Skin of body (tissue), 1 donor: ENCODE measurements at regions not wholly inside any gene's neighbourhood (a gene's known extent, or its start where the extent isn't known, plus 50 kb on each side); places are given as distances from the start of the nearest gene placed in this dataset.

Experiments
- DNase-seq: peaks from one replicate; lab custom pipeline; 2025; lab: John Stamatoyannopoulos, UW

DNA sequence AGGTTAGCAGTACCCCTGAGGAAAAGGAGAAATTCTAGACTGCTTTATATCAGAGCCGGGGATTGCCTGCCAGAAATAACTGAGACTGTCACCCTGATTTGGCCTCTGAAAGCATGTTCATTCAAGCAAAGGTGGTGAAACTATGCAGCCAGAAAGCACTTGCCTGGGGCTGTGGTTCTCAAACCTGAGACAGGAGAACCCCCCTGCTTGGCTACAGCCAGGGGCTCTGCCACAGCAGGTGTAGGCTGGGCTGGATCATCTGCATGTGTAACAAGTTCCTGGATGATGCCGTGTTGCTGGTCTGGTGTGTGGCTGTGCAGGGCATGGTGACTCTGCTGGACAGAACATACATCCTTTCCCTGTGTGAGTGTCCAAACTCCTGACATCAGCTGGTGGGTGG is 157.8 kb downstream of the NXNL2 start:
- no peak for DNase-seq

DNA sequence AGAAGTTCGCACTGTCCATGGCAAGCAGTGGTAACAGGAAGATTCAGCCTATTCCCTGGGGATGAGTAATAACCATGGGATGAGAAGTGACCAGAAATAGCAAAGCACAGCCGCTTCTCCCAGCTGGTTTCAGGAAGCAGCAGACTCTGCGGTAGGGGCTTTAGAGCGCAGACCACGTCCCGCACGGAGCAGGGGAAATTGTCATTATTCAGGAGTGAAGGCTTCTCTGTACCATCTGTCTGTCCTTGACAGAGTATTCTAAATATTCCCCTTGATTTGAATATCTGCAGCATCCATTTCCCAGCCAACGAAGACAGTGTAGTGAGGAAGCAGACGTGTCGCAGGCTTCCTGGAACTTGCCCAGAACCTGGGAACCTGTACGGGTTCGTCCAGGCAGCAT is 159.6 kb downstream of the NXNL2 start:
- DNase-seq: no peak

DNA sequence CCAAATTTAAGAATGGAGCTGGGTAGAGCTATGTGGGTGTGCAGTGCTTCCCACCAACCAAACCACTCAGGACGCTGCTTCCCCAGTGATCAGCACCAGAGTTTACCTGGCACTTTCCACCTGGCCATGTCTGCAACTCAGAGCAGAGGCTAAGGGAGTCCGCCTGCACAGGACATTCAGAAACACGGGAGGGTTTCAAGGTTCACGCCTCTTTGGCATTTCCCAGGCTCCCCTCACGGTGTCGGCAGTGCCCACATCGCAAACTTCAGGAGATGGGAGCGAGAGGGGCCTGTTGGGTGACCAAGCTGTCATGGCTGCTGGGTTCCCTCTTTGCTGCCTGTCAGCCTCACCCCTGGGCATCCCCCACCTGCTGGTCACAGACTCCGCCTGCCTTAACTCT is 161.5 kb downstream of the NXNL2 start:
- DNase-seq: no peak

DNA sequence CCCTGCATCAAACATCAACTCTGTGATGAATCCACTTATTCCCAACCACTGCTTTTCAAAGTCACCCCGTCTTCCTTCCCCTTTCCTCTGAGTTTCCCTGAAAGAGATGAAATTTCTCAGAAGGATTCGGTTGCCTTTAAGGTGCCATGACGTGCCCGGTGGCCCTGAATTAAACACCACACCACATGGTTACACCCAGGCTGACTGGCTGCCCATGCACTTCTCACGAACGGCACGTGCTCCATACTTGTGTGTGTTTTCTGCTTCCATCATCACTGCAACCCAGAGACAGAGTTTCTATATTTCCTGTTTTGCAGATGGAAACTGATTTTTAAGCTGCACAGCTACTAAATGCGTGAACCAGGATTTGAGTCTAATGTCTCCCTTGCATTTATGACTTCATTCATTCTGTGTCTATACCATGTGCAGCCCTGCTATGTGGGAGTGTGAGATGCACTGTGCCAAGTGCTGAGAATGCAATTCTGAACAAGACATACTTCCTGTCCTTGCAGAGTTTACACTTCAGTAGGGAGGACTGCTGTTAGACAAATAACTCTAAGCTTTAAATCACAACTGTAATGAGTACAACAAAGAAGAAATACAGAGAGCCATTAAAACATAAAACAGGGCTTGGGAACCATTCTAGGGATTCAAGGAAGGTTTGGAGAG is 162.9 kb downstream of the NXNL2 start:
- no peak for DNase-seq

DNA sequence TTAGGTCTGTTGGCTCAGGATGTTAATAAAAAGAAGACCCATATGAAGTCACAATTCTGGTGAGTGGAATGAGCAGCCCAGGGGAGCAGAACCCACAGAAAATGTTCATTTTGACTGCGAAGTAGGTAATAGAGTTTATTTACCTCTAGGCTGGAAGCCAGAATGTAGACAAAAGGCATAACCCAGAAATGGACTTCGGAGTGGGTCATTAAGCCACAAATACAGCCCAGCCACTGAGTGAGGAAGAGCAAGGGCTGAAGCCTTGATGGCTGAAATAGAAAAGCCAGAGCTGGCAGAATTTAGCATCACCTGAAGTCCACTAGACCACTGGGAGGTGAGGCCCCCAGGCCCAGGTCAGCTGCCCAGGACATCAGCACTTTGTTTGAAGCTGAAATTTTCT is 168.0 kb downstream of the NXNL2 start:
- DNase-seq: no peak

DNA sequence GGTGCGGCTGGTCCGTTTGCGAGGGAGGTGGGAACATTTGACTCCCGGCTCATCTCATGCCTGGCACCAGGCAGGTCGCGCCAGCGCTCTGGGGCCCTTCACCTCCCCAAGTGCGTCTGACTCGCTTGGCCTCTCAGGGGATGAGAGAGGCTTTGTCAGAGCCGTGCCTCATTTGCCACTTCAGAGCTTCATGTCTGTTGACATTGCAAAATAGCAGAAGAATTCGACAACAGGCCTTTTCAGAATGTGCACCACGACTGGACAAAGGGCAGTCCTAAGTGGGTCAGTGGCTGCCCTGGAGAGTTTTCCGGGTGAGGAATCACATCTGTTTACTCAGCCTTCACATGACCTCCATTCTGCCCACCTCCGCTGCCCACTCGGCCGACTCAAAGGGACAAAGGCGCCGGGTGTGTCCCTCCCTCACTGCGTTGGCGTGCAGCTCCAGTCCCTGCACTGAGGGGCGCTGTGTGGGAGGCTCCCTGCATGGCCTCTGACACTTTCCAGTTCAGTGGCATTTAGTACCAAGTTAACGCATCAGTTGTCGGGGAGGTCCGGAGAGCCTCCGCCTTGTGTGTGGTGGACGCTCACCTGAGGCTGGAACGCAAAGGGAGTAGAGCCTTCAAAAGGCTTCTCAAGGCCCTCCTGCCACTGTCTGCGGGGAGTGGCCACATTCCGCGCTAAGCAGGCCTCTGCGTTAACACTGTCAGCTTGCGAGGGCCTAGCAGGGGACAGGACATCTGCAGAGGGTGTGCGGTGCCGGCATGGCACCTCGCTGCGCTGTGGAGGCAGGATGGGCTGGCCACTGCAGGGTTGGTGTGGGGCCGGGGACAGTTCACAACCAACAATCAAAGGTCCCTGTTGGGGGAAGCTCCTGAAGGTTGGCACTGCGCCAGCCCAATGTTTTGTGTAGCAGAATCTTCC is 171.5 kb downstream of the NXNL2 start:
- DNase-seq: no peak

DNA sequence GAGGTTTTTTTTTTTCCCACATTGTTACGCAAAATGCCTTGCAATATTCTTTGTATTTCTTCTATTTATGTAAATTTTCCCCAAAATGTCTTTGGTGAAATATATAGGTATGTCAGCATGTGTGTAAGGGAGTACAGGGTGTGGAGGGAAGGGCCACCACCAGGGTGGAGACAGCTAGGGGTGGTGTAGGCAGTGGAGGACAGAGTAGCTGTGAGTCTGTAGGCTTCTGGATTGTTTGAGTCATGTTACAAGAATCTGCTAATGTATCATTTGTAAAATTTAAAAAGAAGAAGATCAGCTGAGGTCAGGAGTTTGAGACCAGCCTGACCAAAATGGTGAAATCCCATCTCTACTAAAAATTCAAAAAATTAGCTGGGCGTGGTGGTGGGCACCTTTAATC is 175.5 kb downstream of the NXNL2 start:
- DNase-seq: no peak

DNA sequence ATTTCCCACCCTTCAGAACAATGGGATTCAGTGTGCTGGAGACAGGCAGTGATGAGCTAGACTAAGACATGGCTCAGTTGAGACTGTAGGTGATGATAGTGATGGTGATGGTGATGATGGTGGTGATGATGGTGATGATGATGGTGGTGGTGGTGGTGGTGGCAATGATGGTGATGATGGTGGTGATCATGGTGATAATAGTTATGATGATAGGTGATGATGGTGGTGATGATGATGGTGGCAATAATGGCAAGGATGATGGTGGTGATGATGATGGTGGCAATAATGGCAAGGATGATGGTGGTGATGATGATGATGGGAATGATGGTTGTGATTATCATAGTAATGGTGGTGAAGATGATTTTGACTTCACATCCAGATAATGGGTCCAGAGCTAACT is 176.7 kb downstream of the NXNL2 start:
- DNase-seq: no peak

DNA sequence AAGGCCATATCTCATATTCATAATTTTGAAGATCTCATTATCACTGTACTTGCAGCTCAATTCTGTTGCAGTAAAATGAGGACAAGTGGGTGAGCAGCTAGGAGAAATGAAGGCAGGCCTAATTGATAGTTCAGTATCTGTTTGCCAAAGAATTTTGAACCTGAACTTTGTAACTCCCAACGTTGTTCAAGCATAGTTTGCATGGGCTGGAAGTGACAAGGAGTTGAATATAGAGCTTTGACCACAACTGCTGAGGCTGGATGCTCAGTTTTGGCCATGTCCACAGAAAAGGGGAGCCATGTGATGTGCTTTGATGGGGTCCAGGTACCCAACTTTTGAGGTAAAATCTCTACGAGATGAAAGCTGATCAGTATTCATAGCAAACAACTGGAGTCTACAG is 177.5 kb downstream of the NXNL2 start:
- DNase-seq: no peak

DNA sequence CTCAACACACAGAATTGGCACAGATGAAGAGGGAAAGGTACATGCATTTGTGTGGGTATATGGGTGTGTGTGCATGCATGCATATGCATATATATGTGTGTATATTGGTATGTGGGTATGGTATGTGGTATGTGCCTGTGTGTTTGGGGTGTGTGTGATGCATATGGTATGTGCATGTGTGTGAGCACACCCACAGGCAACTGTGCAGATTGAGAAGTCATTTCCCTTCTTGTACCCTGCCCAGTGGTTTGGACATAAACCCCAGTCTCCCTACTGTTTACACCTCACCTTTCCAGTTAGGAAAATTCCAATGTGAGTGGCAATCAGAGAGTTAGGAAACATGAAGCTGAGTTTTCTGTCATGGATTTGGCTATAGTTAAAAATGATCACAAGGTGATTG is 178.0 kb downstream of the NXNL2 start:
- DNase-seq: no peak

DNA sequence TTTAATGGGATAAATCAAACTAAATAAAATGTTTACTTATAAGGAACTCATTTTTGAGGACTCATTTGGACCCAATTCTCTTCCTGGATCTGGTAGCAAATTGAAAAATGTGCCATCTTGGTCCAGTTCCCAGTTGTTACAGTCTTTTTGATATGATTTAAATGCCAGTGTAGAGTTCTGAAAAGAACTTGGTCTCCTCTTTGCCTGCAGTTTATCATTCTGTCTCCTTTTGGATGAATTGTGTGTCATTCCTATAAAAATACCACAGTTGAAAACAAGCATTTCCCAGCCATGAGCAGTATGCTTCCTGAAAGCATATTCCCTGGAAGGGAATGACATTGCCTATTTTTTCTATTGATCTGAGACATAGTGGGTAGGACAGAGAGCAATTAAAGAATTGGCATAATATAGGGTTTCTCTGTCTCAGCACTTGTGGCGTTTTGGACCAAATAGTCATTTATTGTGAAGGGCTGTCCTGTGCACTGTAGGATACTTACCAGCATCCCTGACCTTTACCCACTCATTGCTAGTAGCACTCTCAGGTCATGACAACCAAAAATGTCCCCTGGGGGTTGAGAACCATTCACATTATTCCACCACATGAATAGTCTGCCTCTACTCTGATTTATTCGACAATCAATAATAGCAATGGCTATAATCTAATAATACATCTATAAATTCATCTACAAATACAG is 181.8 kb downstream of the NXNL2 start:
- no peak for DNase-seq

DNA sequence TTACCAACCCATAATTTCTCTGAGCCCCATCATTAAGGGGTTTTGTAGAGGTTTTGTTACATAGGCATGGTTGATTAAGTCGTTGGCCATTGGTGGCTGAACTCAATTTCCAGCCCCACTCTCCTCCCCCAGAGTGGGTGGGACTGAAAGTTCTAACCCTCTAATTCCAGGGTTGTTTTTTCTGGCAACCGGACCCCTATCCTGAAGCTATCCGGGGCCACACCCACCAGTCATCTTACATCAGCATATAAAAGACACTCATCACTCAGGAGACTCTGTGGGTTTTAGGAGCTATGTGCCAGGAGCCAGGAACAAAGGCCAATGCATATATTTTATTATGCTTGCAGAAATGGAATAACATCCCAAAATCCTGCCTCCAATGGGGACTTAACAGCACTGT is 186.0 kb downstream of the NXNL2 start:
- DNase-seq: no peak

DNA sequence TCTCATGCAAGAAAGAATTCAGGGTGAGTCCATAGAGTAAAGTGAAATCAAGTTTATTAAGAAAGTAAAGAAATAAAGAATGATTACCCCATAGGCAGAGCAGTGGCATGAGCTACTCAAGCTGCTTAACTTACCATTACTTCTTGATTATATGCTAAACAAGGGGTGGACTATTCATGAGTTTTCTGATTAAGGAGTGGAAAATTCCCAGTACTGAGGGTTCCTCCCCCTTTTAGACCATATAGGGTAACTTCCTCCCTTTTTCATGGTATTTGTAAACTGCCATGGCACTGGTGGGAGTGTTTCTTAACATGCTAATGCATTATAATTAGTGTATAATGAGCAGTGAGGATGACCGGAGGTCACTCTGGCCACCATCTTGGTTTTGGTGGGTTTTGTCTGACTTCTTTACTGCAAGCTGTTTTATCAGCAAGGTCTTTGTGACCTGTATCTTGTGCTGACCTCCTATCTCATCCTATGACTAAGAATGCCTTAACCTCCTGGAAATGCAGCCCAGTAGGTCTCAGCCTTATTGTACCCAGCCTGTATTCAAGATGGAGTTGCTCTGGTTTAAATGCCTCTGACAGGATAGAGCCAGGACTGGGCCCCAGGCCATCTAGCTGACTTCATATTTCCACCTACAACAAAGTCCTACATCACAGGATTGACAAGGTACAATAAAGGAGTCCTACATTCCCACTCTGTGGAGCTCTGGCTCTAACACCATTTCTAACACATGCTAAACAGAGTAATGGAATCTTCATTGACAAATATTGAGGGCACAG is 186.7 kb downstream of the NXNL2 start:
- no peak for DNase-seq

DNA sequence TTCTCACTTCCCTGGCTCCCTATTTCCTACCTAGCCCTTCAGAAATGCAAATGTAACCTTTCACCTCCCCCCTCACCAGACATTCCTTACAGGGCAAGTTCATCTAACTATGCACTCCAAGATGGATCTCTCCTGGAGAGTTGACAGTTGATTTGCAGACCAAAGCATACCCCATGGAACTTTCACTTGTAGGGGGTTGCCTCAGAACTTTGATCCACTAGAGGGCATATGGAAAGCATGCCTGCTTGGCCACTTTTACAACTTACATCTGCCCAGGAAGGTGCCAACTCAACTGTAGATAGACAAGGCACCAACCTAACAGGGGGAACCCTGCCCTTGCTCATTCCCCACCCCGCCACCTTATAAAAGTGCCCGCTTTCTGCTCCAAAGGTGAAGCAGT is 187.8 kb downstream of the NXNL2 start:
- no peak for DNase-seq

DNA sequence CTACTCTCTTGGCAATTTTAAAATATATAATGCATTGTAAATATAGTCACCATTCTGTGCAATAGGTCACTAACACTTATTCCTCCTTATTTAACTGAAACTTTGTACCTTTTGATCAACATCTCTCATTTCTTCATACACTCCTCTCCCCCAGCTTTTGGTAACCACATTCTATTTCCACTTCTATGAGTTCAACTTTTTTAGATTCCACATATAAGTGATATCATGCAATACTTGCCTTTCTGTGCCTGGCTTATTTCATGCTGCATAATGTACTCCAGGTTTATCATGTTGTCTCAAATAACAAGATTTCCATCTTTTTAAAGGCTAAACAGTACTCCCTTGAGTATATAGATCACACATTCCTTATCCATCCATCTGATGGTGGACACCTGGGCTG is 188.8 kb downstream of the NXNL2 start:
- no peak for DNase-seq

DNA sequence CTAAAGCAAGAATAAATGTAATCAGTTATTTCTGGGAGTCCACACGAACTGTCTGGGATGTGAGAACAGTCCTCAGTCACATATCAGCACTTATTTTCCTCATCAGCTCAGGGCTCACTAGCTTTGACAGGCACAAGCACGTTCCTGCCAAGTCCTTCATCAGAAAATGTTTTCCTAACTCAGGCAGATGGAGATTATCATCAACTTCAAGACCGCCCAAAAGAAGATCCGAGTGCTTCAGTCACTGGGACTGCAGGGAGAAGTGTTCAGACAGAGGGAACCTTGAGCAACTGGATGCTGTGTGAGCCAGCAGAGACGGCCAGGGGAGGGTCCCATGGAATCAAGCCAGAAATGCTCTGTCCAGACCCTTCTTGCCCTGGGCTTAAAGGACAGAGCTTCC is 189.4 kb downstream of the NXNL2 start:
- peak; percentile 5 for DNase-seq

DNA sequence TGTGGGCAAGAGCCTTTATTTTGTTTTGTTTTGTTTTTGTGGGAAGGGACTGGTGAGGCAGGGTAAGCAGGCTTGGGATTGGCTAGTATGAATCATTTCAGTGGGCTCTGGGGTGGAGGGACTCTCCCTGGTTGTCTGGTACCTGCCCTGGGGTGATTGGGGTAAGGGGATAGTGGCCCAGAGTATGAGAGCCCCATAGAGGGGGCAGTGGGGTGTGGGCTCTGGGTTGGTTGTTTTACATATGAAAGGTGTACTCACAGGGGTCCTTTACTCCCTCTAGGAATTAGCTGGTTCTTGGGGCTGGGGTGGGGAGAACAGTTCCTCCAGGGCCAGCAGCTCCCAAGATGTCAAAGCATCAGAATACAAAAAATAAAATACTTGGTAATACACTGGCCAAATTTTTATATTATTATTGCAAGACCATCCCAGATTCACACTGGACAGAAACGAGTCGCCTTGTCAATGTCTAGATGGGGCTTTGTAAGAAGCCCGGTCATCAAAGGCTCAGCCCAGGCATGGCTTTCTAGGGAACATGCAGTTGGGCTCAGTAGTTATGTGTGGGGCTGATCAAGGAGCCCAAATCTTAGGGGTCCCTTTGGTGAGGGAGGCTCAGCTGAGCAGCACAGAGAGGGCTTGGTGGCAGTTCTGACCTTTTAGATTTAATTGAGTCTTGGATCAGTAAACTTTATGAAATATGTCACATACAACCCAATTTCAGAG is 190.5 kb downstream of the NXNL2 start:
- no peak for DNase-seq

DNA sequence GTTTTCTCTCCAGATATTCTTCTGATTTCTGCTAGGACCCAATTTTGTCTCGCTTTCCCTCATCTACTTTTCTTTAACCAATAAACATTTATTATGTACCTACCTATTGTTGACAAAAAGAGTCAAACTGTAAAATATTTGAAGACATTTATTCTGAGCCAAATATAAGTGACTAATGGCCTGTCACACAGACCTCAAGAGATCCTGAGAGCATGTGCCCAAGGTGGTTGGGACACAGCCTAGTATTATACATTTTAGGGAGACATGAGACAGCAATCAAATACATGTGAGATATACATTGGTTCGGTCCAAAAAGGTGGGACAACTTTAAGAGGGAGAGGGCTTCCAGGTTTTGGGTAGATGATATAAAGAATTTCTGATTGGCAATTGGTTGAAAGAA is 191.8 kb downstream of the NXNL2 start:
- DNase-seq: no peak

DNA sequence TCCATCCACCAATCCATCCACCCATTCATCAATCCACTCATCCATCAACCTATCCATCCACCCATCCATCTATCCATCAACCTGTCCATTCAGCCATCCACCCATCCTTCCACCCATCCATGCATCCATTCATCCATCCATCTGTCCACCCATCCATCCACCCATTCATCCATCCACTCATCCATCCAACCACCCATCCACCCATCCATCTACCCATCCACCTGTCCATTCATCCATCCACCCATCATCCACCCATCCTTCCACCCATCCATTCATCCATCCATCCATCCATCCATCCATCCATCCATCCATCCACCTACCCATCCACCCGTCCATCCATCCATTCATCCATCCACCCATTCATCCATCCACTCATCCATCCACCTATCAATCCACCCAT is 195.8 kb downstream of the NXNL2 start:
- no peak for DNase-seq

DNA sequence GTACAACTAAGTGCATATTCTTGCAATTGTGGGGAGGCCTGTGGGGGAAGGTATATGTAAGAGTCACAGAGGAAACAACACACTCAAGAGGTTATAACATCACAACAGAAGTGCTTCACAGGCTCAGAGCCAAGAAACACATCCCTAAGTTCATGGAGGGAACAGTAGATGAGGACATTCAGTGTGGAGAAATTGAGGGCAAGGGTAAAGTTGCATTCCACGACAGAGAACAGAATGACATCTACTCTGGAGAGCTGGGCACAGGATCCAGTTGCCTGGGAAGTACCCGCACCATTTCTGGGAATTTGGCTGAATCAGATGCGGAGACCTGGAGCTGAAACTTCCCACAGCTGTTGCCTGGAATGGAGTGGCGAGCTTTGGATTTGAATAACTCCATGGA is 197.2 kb downstream of the NXNL2 start:
- peak; percentile 19 for DNase-seq
